K562 (cell line): ENCODE measurements at regions not wholly inside any gene's neighbourhood (a gene's known extent, or its start where the extent isn't known, plus 50 kb on each side); places are given as distances from the start of the nearest gene placed in this dataset.

Experiments
- DACH1 ChIP-seq: fragments of 450-650 bp; IDR thresholded peaks from 2 replicates; pipeline ENCODE4 v1.6.1; 2018; ENCODE audit not compliant: partially characterized antibody
- POLR2B ChIP-seq: fragments of 450-650 bp; IDR thresholded peaks from 2 replicates; pipeline ENCODE4 v1.6.1; 2018; ENCODE audit warnings: low read depth; ENCODE audit not compliant: partially characterized antibody
- ZBTB40 ChIP-seq, 2 experiments: fragments of 450-650 bp in 1 of 2; sonication (generic) in 1 of 2; formaldehyde crosslinking in 1 of 2; IDR thresholded peaks; 2 replicates each; pipeline versions ENCODE4 v1.7.1 to v1.9.0; 2016 to 2022; ENCODE audit warnings: inconsistent platforms in 1 of 2, mild to moderate bottlenecking in 1 of 2, missing genetic modification reagents in 1 of 2
- TF ChIP-seq, protein P1 (sequence below): fragments of 200-800 bp; sonication (Bioruptor generic); IDR thresholded peaks from 2 replicates; pipeline ENCODE4 v1.6.1; 2016; ENCODE audit warnings: missing genetic modification characterization, missing compliant biosample characterization

DNA sequence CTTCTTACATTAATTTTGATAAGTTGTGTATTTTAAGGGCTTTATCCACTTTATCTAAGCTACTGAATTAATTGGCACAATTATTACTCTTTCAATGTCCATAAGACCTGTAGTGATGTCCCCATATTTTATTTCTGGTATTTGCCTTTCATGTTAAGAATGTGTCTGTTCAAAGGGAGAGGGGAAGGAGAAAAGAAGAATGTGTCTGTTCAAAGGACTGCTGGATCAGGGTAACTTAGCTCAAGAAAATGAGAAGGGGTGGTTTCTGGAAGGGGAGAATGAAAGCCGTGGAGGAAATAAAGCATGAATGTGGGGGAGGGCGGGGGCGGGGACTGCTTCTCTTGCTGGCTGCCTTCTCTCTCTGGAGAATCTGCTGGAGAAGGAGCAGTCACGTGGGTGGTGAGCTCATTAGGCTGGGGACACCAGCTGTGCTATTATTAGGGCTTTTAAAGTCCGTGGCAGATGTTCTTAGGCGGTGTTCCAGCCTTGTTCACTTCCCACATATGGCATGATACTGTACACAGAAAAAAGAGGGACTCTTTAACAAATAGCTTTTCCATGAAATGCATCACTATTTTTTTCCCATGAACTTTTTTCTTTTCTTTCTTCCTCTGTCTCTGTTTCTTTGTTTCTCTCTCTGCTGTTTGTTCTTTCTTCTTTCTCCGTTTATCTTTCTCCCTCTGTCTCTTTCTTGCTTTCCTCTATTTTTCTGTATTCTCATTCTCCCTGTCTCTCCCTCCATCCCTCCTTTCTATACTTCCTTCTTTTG lies 63.7 kb upstream of the ULK4 start (continued):
- TF ChIP-seq, protein P1, sequence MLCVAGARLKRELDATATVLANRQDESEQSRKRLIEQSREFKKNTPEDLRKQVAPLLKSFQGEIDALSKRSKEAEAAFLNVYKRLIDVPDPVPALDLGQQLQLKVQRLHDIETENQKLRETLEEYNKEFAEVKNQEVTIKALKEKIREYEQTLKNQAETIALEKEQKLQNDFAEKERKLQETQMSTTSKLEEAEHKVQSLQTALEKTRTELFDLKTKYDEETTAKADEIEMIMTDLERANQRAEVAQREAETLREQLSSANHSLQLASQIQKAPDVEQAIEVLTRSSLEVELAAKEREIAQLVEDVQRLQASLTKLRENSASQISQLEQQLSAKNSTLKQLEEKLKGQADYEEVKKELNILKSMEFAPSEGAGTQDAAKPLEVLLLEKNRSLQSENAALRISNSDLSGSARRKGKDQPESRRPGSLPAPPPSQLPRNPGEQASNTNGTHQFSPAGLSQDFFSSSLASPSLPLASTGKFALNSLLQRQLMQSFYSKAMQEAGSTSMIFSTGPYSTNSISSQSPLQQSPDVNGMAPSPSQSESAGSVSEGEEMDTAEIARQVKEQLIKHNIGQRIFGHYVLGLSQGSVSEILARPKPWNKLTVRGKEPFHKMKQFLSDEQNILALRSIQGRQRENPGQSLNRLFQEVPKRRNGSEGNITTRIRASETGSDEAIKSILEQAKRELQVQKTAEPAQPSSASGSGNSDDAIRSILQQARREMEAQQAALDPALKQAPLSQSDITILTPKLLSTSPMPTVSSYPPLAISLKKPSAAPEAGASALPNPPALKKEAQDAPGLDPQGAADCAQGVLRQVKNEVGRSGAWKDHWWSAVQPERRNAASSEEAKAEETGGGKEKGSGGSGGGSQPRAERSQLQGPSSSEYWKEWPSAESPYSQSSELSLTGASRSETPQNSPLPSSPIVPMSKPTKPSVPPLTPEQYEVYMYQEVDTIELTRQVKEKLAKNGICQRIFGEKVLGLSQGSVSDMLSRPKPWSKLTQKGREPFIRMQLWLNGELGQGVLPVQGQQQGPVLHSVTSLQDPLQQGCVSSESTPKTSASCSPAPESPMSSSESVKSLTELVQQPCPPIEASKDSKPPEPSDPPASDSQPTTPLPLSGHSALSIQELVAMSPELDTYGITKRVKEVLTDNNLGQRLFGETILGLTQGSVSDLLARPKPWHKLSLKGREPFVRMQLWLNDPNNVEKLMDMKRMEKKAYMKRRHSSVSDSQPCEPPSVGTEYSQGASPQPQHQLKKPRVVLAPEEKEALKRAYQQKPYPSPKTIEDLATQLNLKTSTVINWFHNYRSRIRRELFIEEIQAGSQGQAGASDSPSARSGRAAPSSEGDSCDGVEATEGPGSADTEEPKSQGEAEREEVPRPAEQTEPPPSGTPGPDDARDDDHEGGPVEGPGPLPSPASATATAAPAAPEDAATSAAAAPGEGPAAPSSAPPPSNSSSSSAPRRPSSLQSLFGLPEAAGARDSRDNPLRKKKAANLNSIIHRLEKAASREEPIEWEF (CRISPR knock-in tag) = no peak
- TF ChIP-seq POLR2B = peak; percentile 35
- peak; percentile 56; the same call in 1 of the 2 replicates for TF ChIP-seq ZBTB40 (IDR thresholded peaks at IDR 0.05)
- TF ChIP-seq ZBTB40 (CRISPR knock-in tag; IDR thresholded peaks at IDR 0.05) = no peak
- TF ChIP-seq DACH1 = peak; percentile 96
